H9 (cell line): ENCODE measurements at regions not wholly inside any gene's neighbourhood (a gene's known extent, or its start where the extent isn't known, plus 50 kb on each side); places are given as distances from the start of the nearest gene placed in this dataset.

ENCODE experiments used
- DNase-seq: peaks from one replicate; pipeline ENCODE4 v3.0.0-alpha.2; 2017
- H2AFZ ChIP-seq: one replicate; pipeline ENCODE4 v1.6.1; 2013; ENCODE audit warnings: mild to moderate bottlenecking, low read length, control low read depth, moderate library complexity
- H2AK5ac ChIP-seq: 2 replicates; pipeline ENCODE4 v1.6.1; 2013; ENCODE audit warnings: low read length, control low read depth, mixed read lengths; ENCODE audit not compliant: insufficient read length
- H2BK120ac ChIP-seq: one replicate; pipeline ENCODE4 v1.6.1; 2013; ENCODE audit warnings: low read depth, mild to moderate bottlenecking, low read length, control low read depth, inconsistent platforms; ENCODE audit not compliant: poor library complexity, severe bottlenecking
- H2BK12ac ChIP-seq: 2 replicates; pipeline ENCODE4 v1.6.1; 2013; ENCODE audit warnings: low read length, control low read depth, mixed read lengths, low read depth; ENCODE audit not compliant: insufficient read length
- H2BK15ac ChIP-seq: 2 replicates; pipeline ENCODE4 v1.6.1; 2013; ENCODE audit warnings: low read depth, low read length, control low read depth
- H2BK20ac ChIP-seq: one replicate; pipeline ENCODE4 v1.6.1; 2013; ENCODE audit warnings: low read depth, mild to moderate bottlenecking, low read length, control low read depth, inconsistent platforms; ENCODE audit not compliant: poor library complexity, severe bottlenecking
- H2BK5ac ChIP-seq: 2 replicates; pipeline ENCODE4 v1.6.1; 2013; ENCODE audit warnings: low read length, control low read depth, mixed read lengths; ENCODE audit not compliant: insufficient read length
- H3K14ac ChIP-seq: 2 replicates; pipeline ENCODE4 v1.6.1; 2013; ENCODE audit warnings: low read length, control low read depth; ENCODE audit not compliant: insufficient read depth
- H3K18ac ChIP-seq: 2 replicates; pipeline ENCODE4 v1.6.1; 2013; ENCODE audit warnings: low read depth, mild to moderate bottlenecking, mixed read lengths, low read length, control low read depth; ENCODE audit not compliant: insufficient read length
- H3K23ac ChIP-seq: 2 replicates; pipeline ENCODE4 v1.6.1; 2013; ENCODE audit warnings: low read length, control low read depth, mixed read lengths, low read depth; ENCODE audit not compliant: insufficient read length
- H3K23me2 ChIP-seq: 2 replicates; pipeline ENCODE4 v1.6.1; 2013; ENCODE audit warnings: low read depth, mild to moderate bottlenecking, mixed read lengths, low read length, control low read depth; ENCODE audit not compliant: insufficient read length, poor library complexity, severe bottlenecking
- H3K27ac ChIP-seq: 2 replicates; pipeline ENCODE4 v1.5.1; 2013; ENCODE audit warnings: low read length, control low read depth, mixed read lengths, low read depth; ENCODE audit not compliant: insufficient read length
- H3K27me3 ChIP-seq: 2 replicates; pipeline ENCODE4 v1.6.1; 2013; ENCODE audit warnings: low read length, control low read depth, inconsistent platforms; ENCODE audit not compliant: insufficient read depth
- H3K4ac ChIP-seq: 2 replicates; pipeline ENCODE4 v1.6.1; 2013; ENCODE audit warnings: low read depth, mild to moderate bottlenecking, control low read depth, inconsistent platforms, low read length, moderate library complexity
- H3K4me1 ChIP-seq: 2 replicates; pipeline ENCODE4 v1.6.1; 2013; ENCODE audit warnings: low read length, control low read depth, inconsistent platforms; ENCODE audit not compliant: insufficient read depth
- H3K4me2 ChIP-seq: 2 replicates; pipeline ENCODE4 v1.6.1; 2013; ENCODE audit warnings: low read length, control low read depth, mixed read lengths; ENCODE audit not compliant: insufficient read length, insufficient read depth
- H3K56ac ChIP-seq: 2 replicates; pipeline ENCODE4 v1.6.1; 2013; ENCODE audit warnings: low read depth, mild to moderate bottlenecking, mixed read lengths, low read length, control low read depth; ENCODE audit not compliant: insufficient read length
- H3K79me1 ChIP-seq: 2 replicates; pipeline ENCODE4 v1.6.1; 2013; ENCODE audit warnings: low read depth, mild to moderate bottlenecking, moderate library complexity, low read length, control low read depth, inconsistent platforms; ENCODE audit not compliant: insufficient read depth, poor library complexity, severe bottlenecking
- H3K79me2 ChIP-seq: 2 replicates; pipeline ENCODE4 v1.6.1; 2013; ENCODE audit warnings: low read length, control low read depth, inconsistent platforms; ENCODE audit not compliant: insufficient read depth
- H3K9ac ChIP-seq: 2 replicates; pipeline ENCODE4 v1.6.1; 2013; ENCODE audit warnings: low read length, control low read depth, mixed read lengths; ENCODE audit not compliant: insufficient read length; ENCODE audit errors: extremely low read depth
- H3K9me3 ChIP-seq: one replicate; pipeline ENCODE4 v1.6.1; 2013; ENCODE audit warnings: low read depth, low read length, inconsistent platforms; ENCODE audit not compliant: control insufficient read depth
- H3T11ph ChIP-seq: one replicate; pipeline ENCODE4 v1.6.1; 2013; ENCODE audit warnings: mild to moderate bottlenecking, low read length, control low read depth, inconsistent platforms
- H4K20me1 ChIP-seq: one replicate; pipeline ENCODE4 v1.6.1; 2013; ENCODE audit not compliant: control insufficient read depth, insufficient read length, insufficient read depth
- H4K5ac ChIP-seq: 2 replicates; pipeline ENCODE4 v1.6.1; 2013; ENCODE audit warnings: low read depth, mild to moderate bottlenecking, mixed read lengths, low read length, control low read depth; ENCODE audit not compliant: insufficient read length
- H4K8ac ChIP-seq: replicated peaks from 2 replicates; pipeline ENCODE4 v1.6.1; 2013; ENCODE audit warnings: low read length, control low read depth, mixed read lengths, low read depth; ENCODE audit not compliant: insufficient read length
- H4K91ac ChIP-seq: 2 replicates; pipeline ENCODE4 v1.6.1; 2013; ENCODE audit warnings: low read depth, mild to moderate bottlenecking, moderate library complexity, mixed read lengths, low read length, control low read depth; ENCODE audit not compliant: insufficient read length
- H3K27ac Mint-ChIP-seq, 3 experiments: 2 replicates in 2 of 3; 3 replicates in 1 of 3; pipeline ENCODE4 v1.8.0; 2020 to 2021; ENCODE audit warnings: mixed read lengths in 3 of 3, mild to moderate bottlenecking in 1 of 3, moderate library complexity in 1 of 3
- H3K27me3 Mint-ChIP-seq: 2 replicates; pipeline ENCODE4 v1.8.0; 2021; ENCODE audit warnings: low read depth, mild to moderate bottlenecking, moderate library complexity, mixed read lengths
- H3K36me3 Mint-ChIP-seq, 3 experiments: 2 replicates in 2 of 3; 3 replicates in 1 of 3; pipeline ENCODE4 v1.8.0; 2020 to 2021; ENCODE audit warnings: low read depth in 3 of 3, mixed read lengths in 3 of 3; ENCODE audit not compliant: insufficient read depth in 1 of 3
- H3K4me1 Mint-ChIP-seq, 2 experiments: 2 replicates each; pipeline ENCODE4 v1.8.0; 2020; ENCODE audit warnings: mixed read lengths in 2 of 2
- H3K4me3 Mint-ChIP-seq, 2 experiments: 2 replicates in 1 of 2; 3 replicates in 1 of 2; pipeline ENCODE4 v1.8.0; 2020 to 2021; ENCODE audit warnings: mild to moderate bottlenecking in 2 of 2, mixed read lengths in 2 of 2, moderate library complexity in 1 of 2
- H3K9me3 Mint-ChIP-seq, 2 experiments: 2 replicates in 1 of 2; 3 replicates in 1 of 2; pipeline ENCODE4 v1.8.0; 2020; ENCODE audit warnings: mild to moderate bottlenecking in 2 of 2, mixed read lengths in 2 of 2, moderate library complexity in 1 of 2
- CTCF ChIP-seq: fragments of 200-600 bp; sonication (generic); conservative IDR thresholded peaks from 3 replicates; pipeline ENCODE4 v1.8.0; 2021; ENCODE audit warnings: antibody characterized with exemption, mild to moderate bottlenecking
- WGBS: extraction: QIAGEN DNeasy Blood & Tissue Kit; methylation state at CpG from one replicate; pipeline ENCODE4 v1.1.7; 2013; ENCODE audit warnings: missing lambda C conversion rate, low lambda C conversion rate, mixed read lengths; ENCODE audit not compliant: insufficient read length; ENCODE audit errors: extremely low coverage; 5-methylcytosine and 5-hydroxymethylcytosine counted together

DNA sequence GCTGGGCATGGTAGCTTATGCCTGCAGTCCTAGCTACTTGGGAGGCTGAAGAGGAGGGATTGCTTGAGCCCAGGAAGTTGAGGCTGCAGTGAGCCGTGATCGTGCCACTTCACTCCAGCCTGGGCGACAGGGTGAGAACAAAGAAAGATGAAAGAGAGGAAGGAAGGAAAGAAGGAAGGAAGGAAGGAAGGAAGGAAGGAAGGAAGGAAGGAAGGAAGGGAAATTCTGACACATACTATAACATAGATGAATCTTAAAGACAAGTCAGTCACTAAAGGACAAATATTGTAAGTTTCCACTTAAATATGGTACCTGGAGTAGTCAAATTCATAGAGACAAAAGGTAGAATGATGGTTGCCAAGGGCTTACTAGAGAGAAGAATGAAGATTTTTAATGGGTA, 108.0 kb upstream of the CACHD1 start:
- Histone ChIP-seq H3K9me3 (no peaks in the 10 kb centered on the region), H3K27ac (no peak overlapping the region)

More for the DNA sequence above, 108.0 kb upstream of the CACHD1 start:
- Histone ChIP-seq H4K8ac (no peak overlapping the region), H2AFZ (no peak overlapping the region), H3K56ac (no peak overlapping the region), H3K9ac (no peak overlapping the region), H3K79me1 (no peaks in the 10 kb centered on the region), H3K4ac (no peak overlapping the region), H2BK15ac (no peak overlapping the region), H2BK5ac (no peak overlapping the region), H3K18ac (no peak overlapping the region), H3K14ac (no peak overlapping the region), H4K20me1 (no peaks in the 10 kb centered on the region), H3K27me3 (no peaks in the 10 kb centered on the region), H3T11ph (no peak overlapping the region), H2BK120ac (no peak overlapping the region), H2BK12ac (no peak overlapping the region), H2AK5ac (no peak overlapping the region), H3K4me1 (peaks cover 5% of the 10 kb centered on the region; the same call in 1 of the 2 replicates), H3K4me2 (no peak overlapping the region), H4K5ac (no peak overlapping the region), H3K79me2 (no peaks in the 10 kb centered on the region), H2BK20ac (no peak overlapping the region), H4K91ac (no peak overlapping the region), H3K23me2 (no peaks in the 10 kb centered on the region), H3K23ac (no peak overlapping the region)
- no peak overlapping the region for H3K27ac Mint-ChIP-seq
- H3K36me3 Mint-ChIP-seq: no peaks in the 10 kb centered on the region
- no peak for TF ChIP-seq CTCF
- H3K9me3 Mint-ChIP-seq: no peaks in the 10 kb centered on the region
- H3K27me3 Mint-ChIP-seq: peaks cover 10% of the 10 kb centered on the region
- no peak for DNase-seq
- H3K4me1 Mint-ChIP-seq: peaks cover 18 to 20% of the 10 kb centered on the region in 2 experiments
- WGBS: no CpG with 5 or more reads among the region's 3 CpGs
- no peak overlapping the region for H3K4me3 Mint-ChIP-seq
